HG02943 (cell line): ENCODE measurements at regions not wholly inside any gene's neighbourhood (a gene's known extent, or its start where the extent isn't known, plus 50 kb on each side); places are given as distances from the start of the nearest gene placed in this dataset.

ENCODE experiments used
- ATAC-seq: cut with Tn5 transposase; IDR thresholded peaks from one replicate; pipeline ENCODE4 v1.9.1; 2021; ENCODE audit warnings: mild to moderate bottlenecking, low read depth, moderate library complexity; ENCODE audit not compliant: unreplicated experiment

GRCh38 chr16:86632206-86632605, 53.9 kb downstream of the FOXL1 start:
- no peak for ATAC-seq

- no peak for ATAC-seq
Observed at GRCh38 chr16:86632944-86633343, 54.6 kb downstream of the FOXL1 start.

GRCh38 chr16:86634292-86634691, 55.9 kb downstream of the FOXL1 start:
- ATAC-seq = no peak

GRCh38 chr16:86635176-86635876, 57.0 kb downstream of the FOXL1 start:
- ATAC-seq = no peak

GRCh38 chr16:86635926-86636325, 57.6 kb downstream of the FOXL1 start:
- no peak for ATAC-seq

- no peak for ATAC-seq
Observed at GRCh38 chr16:86637744-86638143, 59.4 kb downstream of the FOXL1 start.

- no peak for ATAC-seq
Observed at GRCh38 chr16:86638642-86639041, 60.3 kb downstream of the FOXL1 start.

GRCh38 chr16:86639354-86639753, 61.0 kb downstream of the FOXL1 start:
- ATAC-seq = no peak

GRCh38 chr16:86640265-86640843, 62.0 kb downstream of the FOXL1 start:
- ATAC-seq = no peak

- no peak for ATAC-seq
Observed at GRCh38 chr16:86642087-86642486, 63.7 kb downstream of the FOXL1 start.

- ATAC-seq = no peak
Observed at GRCh38 chr16:86643671-86644070, 65.3 kb downstream of the FOXL1 start.

- no peak for ATAC-seq
Observed at GRCh38 chr16:86647561-86647960, 69.2 kb downstream of the FOXL1 start.

- ATAC-seq = no peak
Observed at GRCh38 chr16:86649875-86650274, 71.5 kb downstream of the FOXL1 start.

- ATAC-seq = no peak
Observed at GRCh38 chr16:86651013-86651627, 72.8 kb downstream of the FOXL1 start.

- no peak for ATAC-seq
Observed at GRCh38 chr16:86651823-86652222, 73.5 kb downstream of the FOXL1 start.

GRCh38 chr16:86653285-86654006, 75.1 kb downstream of the FOXL1 start:
- ATAC-seq = no peak

- ATAC-seq = no peak
Observed at GRCh38 chr16:86657972-86658371, 79.6 kb downstream of the FOXL1 start.

- ATAC-seq = no peak
Observed at GRCh38 chr16:86660623-86661022, 82.3 kb downstream of the FOXL1 start.

GRCh38 chr16:86661706-86662105, 83.4 kb downstream of the FOXL1 start:
- no peak for ATAC-seq

GRCh38 chr16:86662195-86662594, 83.8 kb downstream of the FOXL1 start:
- ATAC-seq = no peak

- no peak for ATAC-seq
Observed at GRCh38 chr16:86662740-86663139, 84.4 kb downstream of the FOXL1 start.
